Large intestine (tissue), 3 donors: ENCODE measurements at regions not wholly inside any gene's neighbourhood (a gene's known extent, or its start where the extent isn't known, plus 50 kb on each side); places are given as distances from the start of the nearest gene placed in this dataset.

Experiments used
- DNase-seq, 2 donors: peaks; one replicate each; pipeline versions ENCODE4 v3.0.0 to v3.0.0-alpha.2; 2013
- H3K27ac ChIP-seq: one replicate; pipeline ENCODE4 v1.5.1; 2013; ENCODE audit warnings: low read length
- H3K27me3 ChIP-seq: 2 replicates; pipeline ENCODE4 v1.6.1; 2013; ENCODE audit warnings: low read length; ENCODE audit not compliant: control insufficient read depth, insufficient read depth
- H3K36me3 ChIP-seq: 2 replicates; pipeline ENCODE4 v1.6.1; 2013; ENCODE audit warnings: low read length; ENCODE audit not compliant: control insufficient read depth, insufficient read depth
- H3K4me1 ChIP-seq: one replicate; pipeline ENCODE4 v1.6.1; 2013; ENCODE audit warnings: low read length; ENCODE audit not compliant: control insufficient read depth, insufficient read depth
- H3K4me3 ChIP-seq: one replicate; pipeline ENCODE4 v1.5.1; 2013; ENCODE audit warnings: low read length
- H3K9me3 ChIP-seq: one replicate; pipeline ENCODE4 v1.6.1; 2013; ENCODE audit warnings: mild to moderate bottlenecking, low read depth, low read length, moderate library complexity; ENCODE audit not compliant: control insufficient read depth
- whole genome bisulfite sequencing: methylation state at CpG from one replicate; pipeline ENCODE4 v1.1.5; 2013; ENCODE audit warnings: low lambda C conversion rate; ENCODE audit not compliant: insufficient coverage; 5-methylcytosine and 5-hydroxymethylcytosine counted together

GRCh38 chr14:25274529-25274928 lies 224.6 kb upstream of the STXBP6 start:
- WGBS: 93% methylated on average over 2 of the region's 2 CpGs
- no peak overlapping the region for H3K4me3 ChIP-seq

GRCh38 chr14:25267186-25267585 lies 217.2 kb upstream of the STXBP6 start:
- WGBS: 80% methylated on average over 1 of the region's 16 CpGs
- Histone ChIP-seq H3K27me3 (no peaks in the 10 kb centered on the region), H3K9me3 (no peaks in the 10 kb centered on the region), H3K4me1 (no peaks in the 10 kb centered on the region), H3K36me3 (no peaks in the 10 kb centered on the region), H3K4me3 (no peak overlapping the region), H3K27ac (no peak overlapping the region)
- no peak for DNase-seq

More at GRCh38 chr14:25274529-25274928, 224.6 kb upstream of the STXBP6 start:
- DNase-seq: no peak
- Histone ChIP-seq H3K4me1 (no peaks in the 10 kb centered on the region), H3K9me3 (no peaks in the 10 kb centered on the region), H3K27ac (no peak overlapping the region), H3K36me3 (no peaks in the 10 kb centered on the region), H3K27me3 (no peaks in the 10 kb centered on the region)

- Histone ChIP-seq H3K36me3 (no peaks in the 10 kb centered on the region), H3K9me3 (no peaks in the 10 kb centered on the region), H3K27me3 (no peaks in the 10 kb centered on the region), H3K27ac (no peak overlapping the region), H3K4me3 (no peak overlapping the region), H3K4me1 (no peaks in the 10 kb centered on the region)
- WGBS: 83% methylated on average over 1 of the region's 1 CpG
- DNase-seq: no peak
Observed at GRCh38 chr14:25259470-25259869, 209.5 kb upstream of the STXBP6 start.

GRCh38 chr14:25252793-25253192 lies 202.8 kb upstream of the STXBP6 start:
- H3K27me3 ChIP-seq: no peaks in the 10 kb centered on the region
- WGBS: 74% methylated on average over 4 of the region's 11 CpGs

GRCh38 chr14:25250516-25250915 lies 200.6 kb upstream of the STXBP6 start:
- Histone ChIP-seq H3K9me3 (no peaks in the 10 kb centered on the region), H3K36me3 (no peaks in the 10 kb centered on the region), H3K4me3 (no peak overlapping the region), H3K27me3 (no peaks in the 10 kb centered on the region), H3K4me1 (no peaks in the 10 kb centered on the region), H3K27ac (no peak overlapping the region)
- no peak for DNase-seq

More at GRCh38 chr14:25252793-25253192, 202.8 kb upstream of the STXBP6 start:
- H3K27ac ChIP-seq: no peak overlapping the region
- H3K36me3 ChIP-seq: no peaks in the 10 kb centered on the region
- no peaks in the 10 kb centered on the region for H3K9me3 ChIP-seq
- H3K4me3 ChIP-seq: no peak overlapping the region
- no peaks in the 10 kb centered on the region for H3K4me1 ChIP-seq
- DNase-seq: no peak

- WGBS: 100% methylated on average over 1 of the region's 3 CpGs
- no peak overlapping the region for H3K4me3 ChIP-seq
- DNase-seq: no peak
- H3K9me3 ChIP-seq: no peaks in the 10 kb centered on the region
- H3K27me3 ChIP-seq: no peaks in the 10 kb centered on the region
- H3K27ac ChIP-seq: no peak overlapping the region
- no peaks in the 10 kb centered on the region for H3K36me3 ChIP-seq
- H3K4me1 ChIP-seq: no peaks in the 10 kb centered on the region
Observed at GRCh38 chr14:25247609-25248008, 197.7 kb upstream of the STXBP6 start.

GRCh38 chr14:25246751-25247150 lies 196.8 kb upstream of the STXBP6 start:
- Histone ChIP-seq H3K9me3 (no peaks in the 10 kb centered on the region), H3K36me3 (no peaks in the 10 kb centered on the region), H3K27me3 (no peaks in the 10 kb centered on the region), H3K4me1 (no peaks in the 10 kb centered on the region), H3K27ac (no peak overlapping the region), H3K4me3 (no peak overlapping the region)
- no peak for DNase-seq
- WGBS: no CpG with 5 or more reads among the region's 2 CpGs

GRCh38 chr14:25239170-25239569 lies 189.2 kb upstream of the STXBP6 start:
- H3K27me3 ChIP-seq: no peaks in the 10 kb centered on the region
- H3K36me3 ChIP-seq: no peaks in the 10 kb centered on the region
- no peak overlapping the region for H3K27ac ChIP-seq
- WGBS: no CpG with 5 or more reads among the region's 1 CpG
- no peak for DNase-seq
- no peak overlapping the region for H3K4me3 ChIP-seq
- no peaks in the 10 kb centered on the region for H3K9me3 ChIP-seq
- H3K4me1 ChIP-seq: no peaks in the 10 kb centered on the region

- WGBS: no CpG with 5 or more reads among the region's 6 CpGs
- H3K27me3 ChIP-seq: no peaks in the 10 kb centered on the region
Observed at GRCh38 chr14:25237845-25238244, 187.9 kb upstream of the STXBP6 start.

GRCh38 chr14:25233613-25234012 lies 183.7 kb upstream of the STXBP6 start:
- no peak overlapping the region for H3K27ac ChIP-seq
- WGBS: 13% methylated on average over 1 of the region's 3 CpGs
- DNase-seq: no peak
- H3K4me1 ChIP-seq: no peaks in the 10 kb centered on the region
- H3K4me3 ChIP-seq: no peak overlapping the region
- H3K27me3 ChIP-seq: no peaks in the 10 kb centered on the region
- no peaks in the 10 kb centered on the region for H3K36me3 ChIP-seq
- H3K9me3 ChIP-seq: no peaks in the 10 kb centered on the region

More at GRCh38 chr14:25237845-25238244, 187.9 kb upstream of the STXBP6 start:
- no peak overlapping the region for H3K27ac ChIP-seq
- H3K4me3 ChIP-seq: no peak overlapping the region
- no peaks in the 10 kb centered on the region for H3K9me3 ChIP-seq
- no peaks in the 10 kb centered on the region for H3K36me3 ChIP-seq
- peak in 1 of 2 donors; percentile 9 for DNase-seq
- no peaks in the 10 kb centered on the region for H3K4me1 ChIP-seq

GRCh38 chr14:25231004-25231403 lies 181.1 kb upstream of the STXBP6 start:
- no peaks in the 10 kb centered on the region for H3K9me3 ChIP-seq
- no peaks in the 10 kb centered on the region for H3K27me3 ChIP-seq
- no peaks in the 10 kb centered on the region for H3K4me1 ChIP-seq
- H3K4me3 ChIP-seq: no peak overlapping the region
- DNase-seq: no peak
- no peaks in the 10 kb centered on the region for H3K36me3 ChIP-seq
- no peak overlapping the region for H3K27ac ChIP-seq
- WGBS: no CpG with 5 or more reads among the region's 4 CpGs
